ENCODE measurements at regions not wholly inside any gene's neighbourhood (a gene's known extent, or its start where the extent isn't known, plus 50 kb on each side); places are given as distances from the start of the nearest gene placed in this dataset.

- TF ChIP-seq CTCF (IDR thresholded peaks at IDR 0.05; ENCODE audit: low read depth, low read length) (no peak), EZH2phosphoT487 (IDR thresholded peaks at IDR 0.05; ENCODE audit: low read depth) (no peak)
Observed at GRCh38 chr18:49716035-49716434, 97.3 kb downstream of the ACAA2 start.
